ES-I3 (cell line): ENCODE measurements at regions not wholly inside any gene's neighbourhood (a gene's known extent, or its start where the extent isn't known, plus 50 kb on each side); places are given as distances from the start of the nearest gene placed in this dataset.

Experiments used
- H3K36me3 ChIP-seq: 2 replicates; pipeline ENCODE4 v1.6.1; 2013; ENCODE audit warnings: mild to moderate bottlenecking, low read length, control low read depth, moderate library complexity; ENCODE audit not compliant: insufficient read depth
- H3K4me1 ChIP-seq: 2 replicates; pipeline ENCODE4 v1.6.1; 2013; ENCODE audit warnings: mild to moderate bottlenecking, control low read depth, low read length; ENCODE audit not compliant: insufficient read depth
- H3K9ac ChIP-seq: 2 replicates; pipeline ENCODE4 v1.6.1; 2013; ENCODE audit warnings: low read depth, mild to moderate bottlenecking, low read length, moderate library complexity
- H3K9me3 ChIP-seq: 2 replicates; pipeline ENCODE4 v1.6.1; 2013; ENCODE audit warnings: mild to moderate bottlenecking, low read length, moderate library complexity; ENCODE audit not compliant: control insufficient read depth, insufficient read depth

- peaks cover 21% of the 10 kb centered on the region; the same call in 1 of the 2 replicates for H3K4me1 ChIP-seq
- H3K36me3 ChIP-seq, result no peaks in the 10 kb centered on the region
Measured at GRCh38 chr5:31048282-31049270, 144.9 kb upstream of the CDH6 start.

GRCh38 chr5:31047621-31048020 lies 145.9 kb upstream of the CDH6 start:
- Histone ChIP-seq H3K36me3 (no peaks in the 10 kb centered on the region), H3K4me1 (peaks cover 21% of the 10 kb centered on the region; the same call in 1 of the 2 replicates), H3K9me3 (no peaks in the 10 kb centered on the region), H3K9ac (no peak overlapping the region)

More at GRCh38 chr5:31048282-31049270, 144.9 kb upstream of the CDH6 start:
- H3K9ac ChIP-seq, result no peak overlapping the region
- no peaks in the 10 kb centered on the region for H3K9me3 ChIP-seq

- no peaks in the 10 kb centered on the region for H3K9me3 ChIP-seq
- peaks cover 21% of the 10 kb centered on the region; the same call in 1 of the 2 replicates for H3K4me1 ChIP-seq
- H3K9ac ChIP-seq, result no peak overlapping the region
- no peaks in the 10 kb centered on the region for H3K36me3 ChIP-seq
Measured at GRCh38 chr5:31047007-31047406, 146.5 kb upstream of the CDH6 start.

GRCh38 chr5:31036411-31036810 lies 157.1 kb upstream of the CDH6 start:
- H3K4me1 ChIP-seq, result no peaks in the 10 kb centered on the region
- H3K36me3 ChIP-seq, result no peaks in the 10 kb centered on the region
- no peak overlapping the region for H3K9ac ChIP-seq

GRCh38 chr5:31033295-31033694 lies 160.2 kb upstream of the CDH6 start:
- Histone ChIP-seq H3K36me3 (no peaks in the 10 kb centered on the region), H3K4me1 (no peaks in the 10 kb centered on the region), H3K9me3 (no peaks in the 10 kb centered on the region), H3K9ac (no peak overlapping the region)

More at GRCh38 chr5:31036411-31036810, 157.1 kb upstream of the CDH6 start:
- H3K9me3 ChIP-seq, result no peaks in the 10 kb centered on the region

GRCh38 chr5:31029925-31030324 lies 163.6 kb upstream of the CDH6 start:
- Histone ChIP-seq H3K9ac (no peak overlapping the region), H3K36me3 (no peaks in the 10 kb centered on the region), H3K4me1 (no peaks in the 10 kb centered on the region), H3K9me3 (no peaks in the 10 kb centered on the region)

GRCh38 chr5:31027721-31028120 lies 165.8 kb upstream of the CDH6 start:
- Histone ChIP-seq H3K36me3 (no peaks in the 10 kb centered on the region), H3K9ac (no peak overlapping the region), H3K4me1 (no peaks in the 10 kb centered on the region), H3K9me3 (no peaks in the 10 kb centered on the region)

GRCh38 chr5:31023105-31023504 lies 170.4 kb upstream of the CDH6 start:
- no peaks in the 10 kb centered on the region for H3K4me1 ChIP-seq
- no peaks in the 10 kb centered on the region for H3K36me3 ChIP-seq
- no peaks in the 10 kb centered on the region for H3K9me3 ChIP-seq
- no peak overlapping the region for H3K9ac ChIP-seq

GRCh38 chr5:31021181-31021624 lies 172.3 kb upstream of the CDH6 start:
- no peak overlapping the region for H3K9ac ChIP-seq
- no peaks in the 10 kb centered on the region for H3K4me1 ChIP-seq
- H3K36me3 ChIP-seq, result no peaks in the 10 kb centered on the region
- H3K9me3 ChIP-seq, result no peaks in the 10 kb centered on the region

- no peaks in the 10 kb centered on the region; the same call in 1 of the 2 replicates for H3K36me3 ChIP-seq
- H3K9ac ChIP-seq, result no peak overlapping the region
- H3K9me3 ChIP-seq, result no peaks in the 10 kb centered on the region
- H3K4me1 ChIP-seq, result no peaks in the 10 kb centered on the region
Measured at GRCh38 chr5:31008231-31008630, 185.3 kb upstream of the CDH6 start.

- H3K9me3 ChIP-seq, result no peaks in the 10 kb centered on the region
- H3K4me1 ChIP-seq, result no peaks in the 10 kb centered on the region
- no peaks in the 10 kb centered on the region; the same call in 1 of the 2 replicates for H3K36me3 ChIP-seq
- no peak overlapping the region for H3K9ac ChIP-seq
Measured at GRCh38 chr5:31007672-31008071, 185.8 kb upstream of the CDH6 start.

GRCh38 chr5:31000287-31000686 lies 193.2 kb upstream of the CDH6 start:
- Histone ChIP-seq H3K36me3 (no peaks in the 10 kb centered on the region; the same call in 1 of the 2 replicates), H3K4me1 (no peaks in the 10 kb centered on the region), H3K9ac (no peak overlapping the region), H3K9me3 (no peaks in the 10 kb centered on the region; the same call in 1 of the 2 replicates)

- Histone ChIP-seq H3K36me3 (no peaks in the 10 kb centered on the region), H3K9ac (no peak overlapping the region), H3K9me3 (no peaks in the 10 kb centered on the region; the same call in 1 of the 2 replicates), H3K4me1 (peaks cover 9% of the 10 kb centered on the region; the same call in 1 of the 2 replicates)
Measured at GRCh38 chr5:30997681-30998080, 195.8 kb upstream of the CDH6 start.

GRCh38 chr5:30994902-30995301 lies 198.6 kb upstream of the CDH6 start:
- H3K9me3 ChIP-seq, result no peaks in the 10 kb centered on the region; the same call in 1 of the 2 replicates
- H3K36me3 ChIP-seq, result no peaks in the 10 kb centered on the region
- H3K9ac ChIP-seq, result no peak overlapping the region
- peaks cover 9% of the 10 kb centered on the region; the same call in 1 of the 2 replicates for H3K4me1 ChIP-seq

- no peaks in the 10 kb centered on the region for H3K36me3 ChIP-seq
- peaks cover 9% of the 10 kb centered on the region; the same call in 1 of the 2 replicates for H3K4me1 ChIP-seq
- H3K9ac ChIP-seq, result no peak overlapping the region
Measured at GRCh38 chr5:30994176-30994575, 199.3 kb upstream of the CDH6 start.

More at GRCh38 chr5:30994176-30994575, 199.3 kb upstream of the CDH6 start:
- no peaks in the 10 kb centered on the region for H3K9me3 ChIP-seq
